ENCODE measurements at regions not wholly inside any gene's neighbourhood (a gene's known extent, or its start where the extent isn't known, plus 50 kb on each side); places are given as distances from the start of the nearest gene placed in this dataset.
A peak's percentile ranks its signal among the peaks of the same experiment; 100 is the strongest.

DNA sequence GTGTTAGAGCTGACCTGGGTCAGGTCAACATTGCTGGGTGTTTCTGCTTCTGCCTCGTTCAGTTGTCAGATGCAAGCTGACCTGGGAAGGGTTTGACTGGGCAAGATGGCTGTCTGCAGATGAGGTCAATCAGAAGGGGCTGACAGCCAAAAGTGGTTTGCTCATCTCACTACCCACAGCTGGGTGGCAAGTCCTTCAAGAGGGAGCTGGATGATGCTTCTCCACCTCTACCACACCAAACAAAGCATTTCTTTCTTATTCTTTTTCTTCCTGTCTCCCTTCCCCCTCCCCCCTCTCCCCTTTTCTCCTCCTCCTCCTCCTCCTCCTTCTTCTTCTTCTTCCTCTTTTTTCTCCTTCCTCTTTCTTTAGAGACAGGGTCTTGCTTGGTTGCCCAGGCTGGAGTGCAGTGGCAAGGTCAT is 268.2 kb upstream of the PLEKHG7 start:
- H3K4me3 ChIP-seq (replicated peaks; ENCODE audit: low read depth, low read length) = no peak overlapping the region
- no peaks in the 10 kb centered on the region for H3K27me3 ChIP-seq (replicated peaks; ENCODE audit: control insufficient read depth, insufficient read depth, low read length)
- TF ChIP-seq CTCF (IDR thresholded peaks at IDR 0.05; ENCODE audit: insufficient read depth, low read length, poor library complexity, severe bottlenecking) = no peak
- DNase-seq (ENCODE audit: extremely low read depth, insufficient read length) = peak; percentile 76
- H3K36me3 ChIP-seq (ENCODE audit: control insufficient read depth, insufficient read depth, low read length) = no peaks in the 10 kb centered on the region

- Histone ChIP-seq H3K36me3 (ENCODE audit: control insufficient read depth, insufficient read depth, low read length) (no peaks in the 10 kb centered on the region), H3K4me3 (replicated peaks; ENCODE audit: low read depth, low read length) (peak overlapping the region; percentile 30; the same call in 1 of the 2 replicates), H3K27me3 (replicated peaks; ENCODE audit: control insufficient read depth, insufficient read depth, low read length) (no peaks in the 10 kb centered on the region)
- TF ChIP-seq CTCF (IDR thresholded peaks at IDR 0.05; ENCODE audit: insufficient read depth, low read length, poor library complexity, severe bottlenecking) = no peak
- DNase-seq (ENCODE audit: extremely low read depth, insufficient read length) = peak; percentile 77
Measured at GRCh38 chr12:92432724-92433441, 269.9 kb upstream of the PLEKHG7 start.

DNA sequence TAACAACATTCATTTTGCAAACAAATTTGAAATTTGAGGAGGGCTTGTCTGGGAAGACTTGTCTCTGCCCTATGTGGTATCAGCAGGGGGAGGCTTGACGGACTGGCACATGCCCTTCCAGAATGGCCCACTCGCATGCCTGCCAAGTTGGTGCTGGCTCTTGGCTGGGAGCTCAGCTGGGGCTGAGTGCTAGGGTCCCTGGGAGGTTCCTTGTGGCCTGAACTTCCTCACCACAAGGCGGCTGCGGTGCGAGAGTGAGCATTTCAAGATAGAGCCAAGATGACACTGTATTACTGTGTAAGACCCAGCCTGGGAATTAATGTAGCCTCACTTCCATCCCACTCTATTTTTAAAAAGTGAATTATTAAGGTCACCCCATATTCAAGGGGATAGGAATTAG is 271.6 kb upstream of the PLEKHG7 start:
- peak; percentile 18 for TF ChIP-seq CTCF (IDR thresholded peaks at IDR 0.05; ENCODE audit: insufficient read depth, low read length, poor library complexity, severe bottlenecking)
- Histone ChIP-seq H3K27me3 (replicated peaks; ENCODE audit: control insufficient read depth, insufficient read depth, low read length) (no peaks in the 10 kb centered on the region), H3K36me3 (ENCODE audit: control insufficient read depth, insufficient read depth, low read length) (no peaks in the 10 kb centered on the region), H3K4me3 (replicated peaks; ENCODE audit: low read depth, low read length) (no peak overlapping the region)
- no peak for DNase-seq (ENCODE audit: extremely low read depth, insufficient read length)

GRCh38 chr12:92426332-92426731 is 276.5 kb upstream of the PLEKHG7 start:
- TF ChIP-seq CTCF (IDR thresholded peaks at IDR 0.05; ENCODE audit: insufficient read depth, low read length, poor library complexity, severe bottlenecking) = no peak
- H3K4me3 ChIP-seq (replicated peaks; ENCODE audit: low read depth, low read length) = no peak overlapping the region
- no peak for DNase-seq (ENCODE audit: extremely low read depth, insufficient read length)

GRCh38 chr12:92425165-92425564 is 277.6 kb upstream of the PLEKHG7 start:
- H3K36me3 ChIP-seq (ENCODE audit: control insufficient read depth, insufficient read depth, low read length) = no peaks in the 10 kb centered on the region
- no peak for TF ChIP-seq CTCF (IDR thresholded peaks at IDR 0.05; ENCODE audit: insufficient read depth, low read length, poor library complexity, severe bottlenecking)
- DNase-seq (ENCODE audit: extremely low read depth, insufficient read length) = no peak

More at GRCh38 chr12:92426332-92426731, 276.5 kb upstream of the PLEKHG7 start:
- no peaks in the 10 kb centered on the region for H3K36me3 ChIP-seq (ENCODE audit: control insufficient read depth, insufficient read depth, low read length)
- H3K27me3 ChIP-seq (replicated peaks; ENCODE audit: control insufficient read depth, insufficient read depth, low read length) = no peaks in the 10 kb centered on the region

More at GRCh38 chr12:92425165-92425564, 277.6 kb upstream of the PLEKHG7 start:
- H3K27me3 ChIP-seq (replicated peaks; ENCODE audit: control insufficient read depth, insufficient read depth, low read length) = no peaks in the 10 kb centered on the region
- H3K4me3 ChIP-seq (replicated peaks; ENCODE audit: low read depth, low read length) = no peak overlapping the region

All from GM06990 (cell line).